Hepatocyte (in vitro differentiated cells): ENCODE measurements at regions not wholly inside any gene's neighbourhood (a gene's known extent, or its start where the extent isn't known, plus 50 kb on each side); places are given as distances from the start of the nearest gene placed in this dataset.

ENCODE experiments used
- EZH2 ChIP-seq: fragments of 200-600 bp; sonication (generic); IDR thresholded peaks from 2 replicates; pipeline ENCODE4 v1.6.1; 2016; ENCODE audit warnings: antibody characterized with exemption, mild to moderate bottlenecking, borderline replicate concordance
- EZH2phosphoT487 ChIP-seq: fragments of 200-600 bp; sonication (generic); IDR thresholded peaks from one replicate; pipeline ENCODE4 v1.6.1; 2018; ENCODE audit warnings: antibody characterized with exemption, mild to moderate bottlenecking, low read depth, moderate library complexity; ENCODE audit not compliant: unreplicated experiment, severe bottlenecking
- TF ChIP-seq, protein P1 (sequence below): fragments of 200-600 bp; sonication (generic); IDR thresholded peaks from 2 replicates; pipeline ENCODE4 v1.5.1; 2016; ENCODE audit warnings: antibody characterized with exemption, mild to moderate bottlenecking; ENCODE audit not compliant: poor library complexity

DNA sequence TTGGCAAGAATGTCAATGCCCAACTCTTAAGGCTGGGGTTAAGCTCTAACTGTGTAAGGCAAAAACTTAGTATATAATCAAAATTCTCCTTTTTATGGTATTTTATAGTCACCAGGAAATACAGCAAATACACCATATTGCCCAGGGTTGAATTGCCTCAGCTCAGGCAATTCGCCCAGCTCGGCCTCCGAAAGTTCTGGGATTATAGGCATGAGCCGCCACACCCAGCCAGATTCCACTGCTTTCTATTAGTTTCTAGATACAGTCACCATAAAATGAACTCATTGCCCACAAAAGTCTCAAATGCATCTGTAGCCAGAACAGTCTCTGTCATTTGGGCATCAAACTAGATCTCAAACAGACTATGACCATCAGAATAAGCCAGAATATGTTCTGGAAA is 238.7 kb upstream of the TOX3 start:
- TF ChIP-seq, protein P1, sequence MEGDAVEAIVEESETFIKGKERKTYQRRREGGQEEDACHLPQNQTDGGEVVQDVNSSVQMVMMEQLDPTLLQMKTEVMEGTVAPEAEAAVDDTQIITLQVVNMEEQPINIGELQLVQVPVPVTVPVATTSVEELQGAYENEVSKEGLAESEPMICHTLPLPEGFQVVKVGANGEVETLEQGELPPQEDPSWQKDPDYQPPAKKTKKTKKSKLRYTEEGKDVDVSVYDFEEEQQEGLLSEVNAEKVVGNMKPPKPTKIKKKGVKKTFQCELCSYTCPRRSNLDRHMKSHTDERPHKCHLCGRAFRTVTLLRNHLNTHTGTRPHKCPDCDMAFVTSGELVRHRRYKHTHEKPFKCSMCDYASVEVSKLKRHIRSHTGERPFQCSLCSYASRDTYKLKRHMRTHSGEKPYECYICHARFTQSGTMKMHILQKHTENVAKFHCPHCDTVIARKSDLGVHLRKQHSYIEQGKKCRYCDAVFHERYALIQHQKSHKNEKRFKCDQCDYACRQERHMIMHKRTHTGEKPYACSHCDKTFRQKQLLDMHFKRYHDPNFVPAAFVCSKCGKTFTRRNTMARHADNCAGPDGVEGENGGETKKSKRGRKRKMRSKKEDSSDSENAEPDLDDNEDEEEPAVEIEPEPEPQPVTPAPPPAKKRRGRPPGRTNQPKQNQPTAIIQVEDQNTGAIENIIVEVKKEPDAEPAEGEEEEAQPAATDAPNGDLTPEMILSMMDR = no peak
- TF ChIP-seq EZH2 = no peak
- no peak for TF ChIP-seq EZH2phosphoT487
